HG02840 (cell line): ENCODE measurements at regions not wholly inside any gene's neighbourhood (a gene's known extent, or its start where the extent isn't known, plus 50 kb on each side); places are given as distances from the start of the nearest gene placed in this dataset.
"Not testable (repeated sequence)": the region's sequence is repeated elsewhere in the genome, so short reads cannot be mapped to it uniquely, and the experiment has no call there.

ENCODE experiments used
- ATAC-seq: cut with Tn5 transposase; IDR thresholded peaks from one replicate; pipeline ENCODE4 v1.9.1; 2021; ENCODE audit warnings: mild to moderate bottlenecking, moderate library complexity, moderate number of reproducible peaks; ENCODE audit not compliant: unreplicated experiment, low FRiP score

GRCh38 chr13:71218960-71219359 is 648.0 kb downstream of the DACH1 start:
- ATAC-seq, result no peak

- ATAC-seq, result no peak
These were observed 649.2 kb downstream of the DACH1 start for GRCh38 chr13:71217827-71218226.

- ATAC-seq, result no peak
These were observed 652.2 kb downstream of the DACH1 start for GRCh38 chr13:71214821-71215220.

GRCh38 chr13:71214357-71214756 is 652.6 kb downstream of the DACH1 start:
- ATAC-seq, result no peak

- ATAC-seq, result no peak
These were observed 653.7 kb downstream of the DACH1 start for GRCh38 chr13:71213252-71213821.

- ATAC-seq, result no peak
These were observed 656.1 kb downstream of the DACH1 start for GRCh38 chr13:71210861-71211260.

GRCh38 chr13:71209217-71209616 is 657.8 kb downstream of the DACH1 start:
- ATAC-seq, result no peak

- not testable (repeated sequence) for ATAC-seq
These were observed 682.4 kb downstream of the DACH1 start for GRCh38 chr13:71184583-71184982.

- ATAC-seq, result not testable (repeated sequence)
These were observed 683.7 kb downstream of the DACH1 start for GRCh38 chr13:71183352-71183751.

- no peak for ATAC-seq
These were observed 695.3 kb downstream of the DACH1 start for GRCh38 chr13:71171740-71172139.

GRCh38 chr13:71169180-71169579 is 697.8 kb downstream of the DACH1 start:
- no peak for ATAC-seq

- no peak for ATAC-seq
These were observed 710.5 kb downstream of the DACH1 start for GRCh38 chr13:71156550-71156949.

- no peak for ATAC-seq
These were observed 717.3 kb downstream of the DACH1 start for GRCh38 chr13:71149498-71150363.

GRCh38 chr13:71149046-71149445 is 718.0 kb downstream of the DACH1 start:
- ATAC-seq, result no peak

- no peak for ATAC-seq
These were observed 718.6 kb downstream of the DACH1 start for GRCh38 chr13:71148396-71148795.

GRCh38 chr13:71144883-71145282 is 722.1 kb downstream of the DACH1 start:
- no peak for ATAC-seq

- no peak for ATAC-seq
These were observed 729.9 kb downstream of the DACH1 start for GRCh38 chr13:71137101-71137500.

GRCh38 chr13:71124230-71124629 is 742.8 kb downstream of the DACH1 start:
- no peak for ATAC-seq

GRCh38 chr13:71118779-71119364 is 748.1 kb downstream of the DACH1 start:
- ATAC-seq, result no peak

GRCh38 chr13:71117920-71118319 is 749.1 kb downstream of the DACH1 start:
- no peak for ATAC-seq

GRCh38 chr13:71115301-71115700 is 751.7 kb downstream of the DACH1 start:
- ATAC-seq, result no peak

- no peak for ATAC-seq
These were observed 770.6 kb downstream of the DACH1 start for GRCh38 chr13:71096421-71096820.
